Transverse colon (tissue), 3 donors: ENCODE measurements at regions not wholly inside any gene's neighbourhood (a gene's known extent, or its start where the extent isn't known, plus 50 kb on each side); places are given as distances from the start of the nearest gene placed in this dataset.
"Not testable (repeated sequence)": the region's sequence is repeated elsewhere in the genome, so short reads cannot be mapped to it uniquely, and the experiment has no call there.

Source experiments
- EP300 ChIP-seq: sonication (generic); formaldehyde crosslinking; IDR thresholded peaks from one replicate; pipeline ENCODE4 v1.6.1; 2017; ENCODE audit warnings: antibody characterized with exemption, low read depth
- TF ChIP-seq, protein P1 (sequence below), 5 experiments: fragments of 200-600 bp in 3 of 5; fragments of 450-650 bp in 2 of 5; sonication (generic) in 3 of 5; IDR thresholded peaks; 1 replicate in 2 of 5; 2 replicates in 3 of 5; pipeline ENCODE4 v1.5.1; 2016 to 2017; ENCODE audit warnings: antibody characterized with exemption in 5 of 5, inconsistent platforms in 3 of 5, mild to moderate bottlenecking in 2 of 5, moderate library complexity in 1 of 5

DNA sequence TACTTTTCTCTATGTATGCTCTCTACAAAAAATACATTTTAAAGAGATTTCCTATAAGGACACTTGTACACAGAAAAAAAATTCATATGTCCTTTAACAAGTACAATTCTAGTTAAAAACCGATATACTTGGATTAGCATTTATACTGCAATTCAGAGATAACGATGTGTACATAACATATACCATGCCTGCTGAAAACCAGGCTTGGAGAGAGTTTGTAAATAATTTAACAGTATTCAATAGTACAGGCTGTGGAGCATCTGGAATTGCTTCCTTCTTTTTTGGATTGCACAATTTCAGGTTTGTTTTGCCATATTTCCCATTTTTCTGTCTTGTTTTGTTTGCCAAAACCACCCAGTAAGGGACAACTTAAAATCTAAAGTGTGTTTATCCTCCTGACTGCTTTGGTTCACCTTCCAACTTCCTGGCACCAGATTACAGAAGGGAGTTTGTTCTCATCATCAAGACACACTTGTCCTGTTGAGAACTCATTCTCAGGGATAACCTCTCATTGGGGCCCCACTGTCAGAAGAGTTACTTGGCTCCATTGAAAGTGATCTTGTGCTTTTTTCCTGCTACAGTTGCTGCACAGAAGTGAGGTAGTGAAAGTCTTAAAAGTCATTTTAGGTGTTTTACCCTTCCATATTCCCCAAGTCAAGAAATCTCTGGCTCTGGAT is 1526.7 kb downstream of the KHDRBS2 start:
- not testable (repeated sequence) for TF ChIP-seq EP300
- TF ChIP-seq, protein P1, sequence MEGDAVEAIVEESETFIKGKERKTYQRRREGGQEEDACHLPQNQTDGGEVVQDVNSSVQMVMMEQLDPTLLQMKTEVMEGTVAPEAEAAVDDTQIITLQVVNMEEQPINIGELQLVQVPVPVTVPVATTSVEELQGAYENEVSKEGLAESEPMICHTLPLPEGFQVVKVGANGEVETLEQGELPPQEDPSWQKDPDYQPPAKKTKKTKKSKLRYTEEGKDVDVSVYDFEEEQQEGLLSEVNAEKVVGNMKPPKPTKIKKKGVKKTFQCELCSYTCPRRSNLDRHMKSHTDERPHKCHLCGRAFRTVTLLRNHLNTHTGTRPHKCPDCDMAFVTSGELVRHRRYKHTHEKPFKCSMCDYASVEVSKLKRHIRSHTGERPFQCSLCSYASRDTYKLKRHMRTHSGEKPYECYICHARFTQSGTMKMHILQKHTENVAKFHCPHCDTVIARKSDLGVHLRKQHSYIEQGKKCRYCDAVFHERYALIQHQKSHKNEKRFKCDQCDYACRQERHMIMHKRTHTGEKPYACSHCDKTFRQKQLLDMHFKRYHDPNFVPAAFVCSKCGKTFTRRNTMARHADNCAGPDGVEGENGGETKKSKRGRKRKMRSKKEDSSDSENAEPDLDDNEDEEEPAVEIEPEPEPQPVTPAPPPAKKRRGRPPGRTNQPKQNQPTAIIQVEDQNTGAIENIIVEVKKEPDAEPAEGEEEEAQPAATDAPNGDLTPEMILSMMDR (IDR thresholded peaks at IDR 0.05), result not testable (repeated sequence)
